ENCODE measurements at regions not wholly inside any gene's neighbourhood (a gene's known extent, or its start where the extent isn't known, plus 50 kb on each side); places are given as distances from the start of the nearest gene placed in this dataset.
A peak's percentile ranks its signal among the peaks of the same experiment; 100 is the strongest.
"Not testable (repeated sequence)": the region's sequence is repeated elsewhere in the genome, so short reads cannot be mapped to it uniquely, and the experiment has no call there.

DNA sequence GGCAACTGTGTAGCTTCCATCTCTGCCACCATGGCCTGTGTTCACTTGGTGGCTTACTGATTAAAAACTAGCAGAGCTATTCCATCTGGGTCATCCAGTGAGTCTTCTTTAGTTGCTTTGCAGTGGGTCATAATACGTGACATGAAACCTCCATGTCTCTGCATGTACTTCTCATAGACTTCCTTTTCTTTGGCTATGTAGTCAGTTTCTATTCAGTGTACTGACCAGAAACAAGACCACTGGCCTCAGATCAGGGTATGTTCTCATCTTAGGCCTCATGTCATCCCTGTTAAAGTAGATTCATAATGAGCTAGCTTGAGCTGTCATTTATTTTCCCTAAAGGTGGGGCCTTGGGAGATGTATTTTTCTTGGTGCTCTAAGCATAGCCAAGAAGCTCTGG lies 195.2 kb downstream of the CCNG2 start:
- no peak overlapping the region for H3K27ac ChIP-seq
- DNase-seq (ENCODE audit: low spot score) (no peak), ATAC-seq (ENCODE audit: insufficient number of reproducible peaks, low FRiP score, low read depth) (no peak)
- H3K4me1 ChIP-seq (ENCODE audit: control insufficient read depth in 1 of 2, low read depth in 2 of 2) = no peaks in the 10 kb centered on the region
- H3K36me3 ChIP-seq = no peaks in the 10 kb centered on the region
- no peaks in the 10 kb centered on the region for H3K9me3 ChIP-seq
- H3K27me3 ChIP-seq (replicated peaks; ENCODE audit: insufficient read depth) = no peaks in the 10 kb centered on the region
- no peak for TF ChIP-seq CTCF (IDR thresholded peaks at IDR 0.05)
- H3K4me3 ChIP-seq = no peak overlapping the region

- not testable (repeated sequence) for H3K36me3 ChIP-seq; H3K9me3 ChIP-seq; H3K4me1 ChIP-seq (ENCODE audit: control insufficient read depth in 1 of 2, low read depth in 2 of 2); H3K27me3 ChIP-seq (replicated peaks; ENCODE audit: insufficient read depth); DNase-seq (ENCODE audit: low spot score); H3K4me3 ChIP-seq; H3K27ac ChIP-seq; ATAC-seq (ENCODE audit: insufficient number of reproducible peaks, low FRiP score, low read depth)
These were observed 196.8 kb downstream of the CCNG2 start for GRCh38 chr4:77353724-77354315.

- Histone ChIP-seq H3K4me3 (no peak overlapping the region), H3K27me3 (replicated peaks; ENCODE audit: insufficient read depth) (no peaks in the 10 kb centered on the region), H3K27ac (no peak overlapping the region), H3K36me3 (no peaks in the 10 kb centered on the region), H3K9me3 (no peaks in the 10 kb centered on the region), H3K4me1 (ENCODE audit: control insufficient read depth in 1 of 2, low read depth in 2 of 2) (no peaks in the 10 kb centered on the region)
- ATAC-seq (ENCODE audit: insufficient number of reproducible peaks, low FRiP score, low read depth) (no peak), DNase-seq (ENCODE audit: low spot score) (no peak)
- TF ChIP-seq CTCF (IDR thresholded peaks at IDR 0.05) = no peak
These were observed 197.5 kb downstream of the CCNG2 start for GRCh38 chr4:77354550-77354949.

- ATAC-seq (ENCODE audit: insufficient number of reproducible peaks, low FRiP score, low read depth) = no peak
- no peaks in the 10 kb centered on the region for H3K36me3 ChIP-seq
- no peak for TF ChIP-seq CTCF (IDR thresholded peaks at IDR 0.05)
- H3K9me3 ChIP-seq = no peaks in the 10 kb centered on the region
- DNase-seq (ENCODE audit: low spot score) = no peak
- no peaks in the 10 kb centered on the region for H3K4me1 ChIP-seq (ENCODE audit: control insufficient read depth in 1 of 2, low read depth in 2 of 2)
- no peak overlapping the region for H3K4me3 ChIP-seq
- H3K27ac ChIP-seq = no peak overlapping the region
- H3K27me3 ChIP-seq (replicated peaks; ENCODE audit: insufficient read depth) = no peaks in the 10 kb centered on the region
These were observed 198.7 kb downstream of the CCNG2 start for GRCh38 chr4:77355731-77356130.

DNA sequence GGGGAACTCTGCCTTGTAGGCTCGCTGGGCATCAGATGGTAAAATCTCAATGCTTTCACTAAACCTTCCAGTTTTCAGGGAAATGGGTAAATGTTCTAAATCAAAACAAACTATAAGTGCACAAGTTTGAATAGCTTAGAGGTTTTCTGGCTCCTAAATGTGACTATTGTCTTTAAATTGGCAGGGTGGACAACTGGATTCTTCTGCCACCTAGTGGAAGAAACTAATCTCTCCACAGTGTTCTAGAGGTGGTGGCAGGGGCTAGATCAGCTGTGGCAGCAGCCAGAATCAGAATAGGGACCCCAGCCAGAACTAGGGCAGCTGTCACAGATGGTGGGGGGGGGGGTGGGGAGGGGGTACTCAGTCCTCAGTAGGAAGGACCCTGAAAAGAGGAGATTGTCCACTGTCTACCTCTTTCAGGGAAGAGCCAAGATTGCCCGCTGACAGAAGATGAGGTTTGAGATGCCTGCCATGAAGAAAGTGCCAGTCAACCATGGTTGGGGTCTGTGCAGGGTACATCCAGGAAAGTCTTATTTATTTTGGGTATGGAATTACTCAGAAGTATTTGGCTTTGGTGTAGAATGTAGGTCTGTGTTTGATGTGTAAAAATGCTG lies 201.4 kb downstream of the CCNG2 start:
- H3K4me1 ChIP-seq (ENCODE audit: control insufficient read depth in 1 of 2, low read depth in 2 of 2) = no peaks in the 10 kb centered on the region
- no peaks in the 10 kb centered on the region for H3K9me3 ChIP-seq
- ATAC-seq (ENCODE audit: insufficient number of reproducible peaks, low FRiP score, low read depth) (no peak), DNase-seq (ENCODE audit: low spot score) (no peak)
- no peak overlapping the region for H3K27ac ChIP-seq
- H3K27me3 ChIP-seq (replicated peaks; ENCODE audit: insufficient read depth) = no peaks in the 10 kb centered on the region
- H3K4me3 ChIP-seq = no peak overlapping the region
- peak; percentile 51 for TF ChIP-seq CTCF (IDR thresholded peaks at IDR 0.05)
- H3K36me3 ChIP-seq = no peaks in the 10 kb centered on the region

DNA sequence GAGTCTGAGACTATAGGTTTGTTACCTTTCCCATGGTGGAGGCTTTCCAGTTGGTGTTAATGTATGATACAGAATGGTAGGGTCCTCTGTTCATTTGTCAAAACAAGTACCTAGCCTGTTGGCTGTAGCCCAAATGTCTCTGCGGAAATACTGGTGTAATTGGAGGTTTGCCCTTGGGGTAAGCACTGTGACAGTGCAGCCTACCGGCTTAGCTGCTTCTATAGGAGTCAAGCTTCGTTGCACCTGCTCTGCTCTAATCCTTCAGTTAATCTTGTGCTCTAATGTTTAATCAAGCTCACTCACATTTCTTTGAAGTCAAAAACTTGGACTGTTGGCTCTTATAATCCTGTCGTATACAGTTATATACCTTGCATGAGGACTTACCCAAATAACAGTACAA lies 203.4 kb downstream of the CCNG2 start:
- Histone ChIP-seq H3K27ac (no peak overlapping the region), H3K27me3 (replicated peaks; ENCODE audit: insufficient read depth) (no peaks in the 10 kb centered on the region), H3K4me3 (no peak overlapping the region), H3K9me3 (no peaks in the 10 kb centered on the region), H3K4me1 (ENCODE audit: control insufficient read depth in 1 of 2, low read depth in 2 of 2) (no peaks in the 10 kb centered on the region), H3K36me3 (no peaks in the 10 kb centered on the region)
- TF ChIP-seq CTCF (IDR thresholded peaks at IDR 0.05) = no peak
- DNase-seq (ENCODE audit: low spot score) = no peak
- ATAC-seq (ENCODE audit: insufficient number of reproducible peaks, low FRiP score, low read depth) = no peak

GRCh38 chr4:77366876-77367275 lies 209.9 kb downstream of the CCNG2 start:
- DNase-seq (ENCODE audit: low spot score); H3K27ac ChIP-seq; H3K27me3 ChIP-seq (replicated peaks; ENCODE audit: insufficient read depth); H3K36me3 ChIP-seq; H3K4me1 ChIP-seq (ENCODE audit: control insufficient read depth in 1 of 2, low read depth in 2 of 2); H3K9me3 ChIP-seq; H3K4me3 ChIP-seq; ATAC-seq (ENCODE audit: insufficient number of reproducible peaks, low FRiP score, low read depth): not testable (repeated sequence)

Measured in thoracic aorta (tissue), 2 donors.